Gastroesophageal sphincter (tissue), 3 donors: ENCODE measurements at regions not wholly inside any gene's neighbourhood (a gene's known extent, or its start where the extent isn't known, plus 50 kb on each side); places are given as distances from the start of the nearest gene placed in this dataset.

Experiments
- EP300 ChIP-seq: sonication (generic); formaldehyde crosslinking; IDR thresholded peaks from one replicate; pipeline ENCODE4 v1.6.1; 2017; ENCODE audit warnings: antibody characterized with exemption, mild to moderate bottlenecking
- POLR2A ChIP-seq, 2 donors: fragments of 450-650 bp; IDR thresholded peaks; one replicate each; pipeline ENCODE4 v1.6.1; 2017; ENCODE audit warnings: antibody characterized with exemption in 2 of 2, mild to moderate bottlenecking in 2 of 2, moderate library complexity in 1 of 2
- POLR2AphosphoS5 ChIP-seq: sonication (generic); formaldehyde crosslinking; IDR thresholded peaks from one replicate; pipeline ENCODE4 v1.6.1; 2017; ENCODE audit warnings: antibody characterized with exemption
- TF ChIP-seq, protein P1 (sequence below), 4 experiments: fragments of 200-600 bp in 2 of 4; fragments of 450-650 bp in 2 of 4; sonication (generic) in 1 of 4; IDR thresholded peaks; one replicate each; pipeline ENCODE4 v1.5.1; 2017 to 2019; ENCODE audit warnings: antibody characterized with exemption in 4 of 4, mild to moderate bottlenecking in 2 of 4, moderate library complexity in 2 of 4

- TF ChIP-seq, protein P1, sequence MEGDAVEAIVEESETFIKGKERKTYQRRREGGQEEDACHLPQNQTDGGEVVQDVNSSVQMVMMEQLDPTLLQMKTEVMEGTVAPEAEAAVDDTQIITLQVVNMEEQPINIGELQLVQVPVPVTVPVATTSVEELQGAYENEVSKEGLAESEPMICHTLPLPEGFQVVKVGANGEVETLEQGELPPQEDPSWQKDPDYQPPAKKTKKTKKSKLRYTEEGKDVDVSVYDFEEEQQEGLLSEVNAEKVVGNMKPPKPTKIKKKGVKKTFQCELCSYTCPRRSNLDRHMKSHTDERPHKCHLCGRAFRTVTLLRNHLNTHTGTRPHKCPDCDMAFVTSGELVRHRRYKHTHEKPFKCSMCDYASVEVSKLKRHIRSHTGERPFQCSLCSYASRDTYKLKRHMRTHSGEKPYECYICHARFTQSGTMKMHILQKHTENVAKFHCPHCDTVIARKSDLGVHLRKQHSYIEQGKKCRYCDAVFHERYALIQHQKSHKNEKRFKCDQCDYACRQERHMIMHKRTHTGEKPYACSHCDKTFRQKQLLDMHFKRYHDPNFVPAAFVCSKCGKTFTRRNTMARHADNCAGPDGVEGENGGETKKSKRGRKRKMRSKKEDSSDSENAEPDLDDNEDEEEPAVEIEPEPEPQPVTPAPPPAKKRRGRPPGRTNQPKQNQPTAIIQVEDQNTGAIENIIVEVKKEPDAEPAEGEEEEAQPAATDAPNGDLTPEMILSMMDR (IDR thresholded peaks at IDR 0.05): no peak
- TF ChIP-seq EP300 (no peak), POLR2AphosphoS5 (peak; percentile 85), POLR2A (IDR thresholded peaks at IDR 0.05) (no peak)
These were observed 180.4 kb downstream of the SLIT2 start for GRCh38 chr4:20432088-20432487.
